ENCODE measurements at regions not wholly inside any gene's neighbourhood (a gene's known extent, or its start where the extent isn't known, plus 50 kb on each side); places are given as distances from the start of the nearest gene placed in this dataset.
"Not testable (repeated sequence)": the region's sequence is repeated elsewhere in the genome, so short reads cannot be mapped to it uniquely, and the experiment has no call there.

GRCh38 chr2:167843217-167843616 is 404.2 kb downstream of the STK39 start:
- DNase-seq: no peak

DNA sequence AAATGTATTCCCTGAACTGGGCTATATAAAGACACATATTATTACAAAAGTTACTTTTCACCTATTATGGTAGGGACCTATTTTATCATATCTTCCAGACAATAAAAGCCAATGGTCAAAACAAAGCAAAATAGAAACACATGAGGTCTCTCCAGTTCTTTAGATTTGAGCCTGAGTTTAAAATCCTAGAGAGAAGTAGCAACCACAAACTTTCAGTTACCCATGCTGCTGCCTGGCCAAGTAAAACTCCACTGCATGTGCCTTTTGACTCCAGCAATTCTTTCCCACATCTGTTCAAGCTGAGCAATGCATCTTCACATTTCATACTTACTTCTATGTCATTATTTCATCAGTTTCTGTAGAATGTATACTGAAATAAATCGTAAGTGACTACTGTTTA is 405.3 kb downstream of the STK39 start:
- DNase-seq: no peak

DNA sequence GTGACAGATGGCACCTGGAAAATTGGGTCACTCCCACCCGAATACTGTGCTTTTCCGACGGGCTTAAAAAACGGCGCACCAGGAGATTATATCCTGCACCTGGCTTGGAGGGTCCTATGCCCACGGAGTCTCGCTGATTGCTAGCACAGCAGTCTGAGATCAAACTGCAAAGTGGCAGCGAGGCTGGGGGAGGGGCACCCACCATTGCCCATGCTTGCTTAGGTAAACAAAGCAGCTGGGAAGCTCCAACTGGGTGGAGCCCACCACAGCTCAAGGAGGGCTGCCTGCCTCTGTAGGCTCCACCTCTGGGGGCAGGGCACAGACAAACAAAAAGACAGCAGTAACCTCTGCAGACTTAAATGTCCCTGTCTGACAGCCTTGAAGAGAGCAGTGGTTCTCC is 412.1 kb downstream of the STK39 start:
- DNase-seq: not testable (repeated sequence)

GRCh38 chr2:167834707-167835106 is 412.7 kb downstream of the STK39 start:
- no peak for DNase-seq

DNA sequence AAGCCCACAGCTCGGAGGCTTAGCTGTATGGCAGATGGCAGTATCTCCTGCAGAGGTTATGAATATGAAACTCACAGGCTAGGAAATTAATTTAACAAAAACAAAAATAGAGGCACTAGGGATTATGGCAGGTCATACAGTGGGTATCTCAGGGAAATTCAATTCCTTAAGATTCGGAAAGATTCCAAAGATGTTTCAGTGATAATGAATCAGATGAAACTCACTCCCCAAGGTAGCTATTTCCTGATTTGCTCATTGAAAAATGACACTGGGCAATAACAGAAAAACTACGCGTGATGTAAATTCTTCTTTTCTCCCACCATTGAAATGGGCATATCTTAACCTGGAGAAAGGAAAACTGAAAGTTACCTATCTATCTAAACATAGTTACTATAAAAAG is 414.1 kb downstream of the STK39 start:
- DNase-seq: no peak

- DNase-seq: no peak
Measured at GRCh38 chr2:167832868-167833287, 414.5 kb downstream of the STK39 start.

- DNase-seq: no peak
Measured at GRCh38 chr2:167827352-167828097, 419.9 kb downstream of the STK39 start.

DNA sequence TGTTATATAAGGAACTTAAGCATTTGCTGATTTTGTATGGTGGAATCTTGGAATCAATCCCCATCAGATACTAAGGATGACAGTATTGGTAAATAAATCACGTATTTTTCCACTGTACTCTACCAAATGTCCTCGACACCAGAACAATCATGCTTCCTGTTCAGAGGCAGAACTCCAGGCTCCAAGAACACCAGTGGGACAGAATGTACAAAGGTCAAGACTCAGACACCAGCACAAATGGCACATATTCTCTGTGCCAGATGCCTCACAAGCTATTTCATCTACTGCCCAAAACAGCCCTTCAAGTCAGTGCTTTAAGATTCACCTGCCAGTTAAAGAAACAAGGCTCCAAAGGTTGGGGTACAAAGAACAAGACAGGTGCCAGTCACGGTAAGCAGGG is 420.5 kb downstream of the STK39 start:
- no peak for DNase-seq

DNA sequence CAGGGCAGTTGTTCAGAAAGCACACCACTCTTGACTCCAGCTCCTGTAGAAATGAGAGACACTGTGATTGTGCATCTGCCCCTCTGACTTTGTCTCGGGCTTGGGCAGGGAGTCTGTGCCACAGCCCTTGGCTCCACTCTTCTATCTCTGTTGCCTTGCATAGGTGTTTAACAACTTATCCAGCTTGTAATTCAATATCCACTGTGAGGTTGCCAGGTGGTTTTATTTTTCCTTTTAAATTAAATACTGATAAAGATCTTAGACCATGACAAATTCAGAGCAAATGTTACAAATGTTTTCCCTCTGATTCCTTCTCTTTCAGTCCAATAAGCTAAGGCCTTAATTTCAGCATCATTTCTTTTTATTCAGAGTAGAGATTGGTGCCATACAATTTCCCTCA is 421.7 kb downstream of the STK39 start:
- no peak for DNase-seq

DNA sequence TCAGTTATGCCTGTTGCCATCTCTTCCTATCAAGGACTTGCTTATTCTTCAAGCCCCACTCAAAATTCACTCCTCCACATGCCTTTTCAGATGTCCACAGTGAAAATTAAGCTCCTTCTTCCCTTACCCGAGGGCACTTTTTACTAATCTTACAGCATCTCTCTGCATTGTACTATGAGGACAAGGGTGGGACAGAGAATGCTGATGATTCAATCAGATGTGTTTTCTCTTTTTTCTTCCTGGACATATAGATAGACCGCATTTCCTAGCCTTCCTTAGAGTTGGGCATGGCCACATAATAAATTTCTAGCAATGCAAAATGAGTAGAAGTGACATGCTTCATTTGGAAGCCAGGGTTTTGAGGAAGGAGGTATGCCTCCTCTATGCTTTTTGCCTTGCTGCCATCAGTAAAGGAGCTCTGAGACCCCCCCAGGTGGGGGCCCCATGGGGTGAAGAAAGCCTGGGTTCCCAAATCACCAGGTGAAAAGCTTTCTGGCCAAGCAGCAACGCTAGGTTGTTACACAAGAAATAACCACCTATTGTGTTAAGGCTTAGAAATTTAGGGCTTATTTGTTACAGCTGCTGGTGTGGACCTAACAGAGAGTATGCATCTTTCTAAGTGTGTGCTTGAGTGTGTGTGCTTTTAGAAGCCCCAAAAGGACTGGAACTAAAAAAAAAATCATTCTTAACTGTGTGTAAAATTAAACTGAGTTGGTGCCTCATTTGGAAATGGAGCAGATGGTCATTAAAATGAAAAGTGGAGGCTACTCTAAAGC is 424.5 kb downstream of the STK39 start:
- DNase-seq: no peak

- DNase-seq: no peak
Measured at GRCh38 chr2:167820488-167820887, 426.9 kb downstream of the STK39 start.

DNA sequence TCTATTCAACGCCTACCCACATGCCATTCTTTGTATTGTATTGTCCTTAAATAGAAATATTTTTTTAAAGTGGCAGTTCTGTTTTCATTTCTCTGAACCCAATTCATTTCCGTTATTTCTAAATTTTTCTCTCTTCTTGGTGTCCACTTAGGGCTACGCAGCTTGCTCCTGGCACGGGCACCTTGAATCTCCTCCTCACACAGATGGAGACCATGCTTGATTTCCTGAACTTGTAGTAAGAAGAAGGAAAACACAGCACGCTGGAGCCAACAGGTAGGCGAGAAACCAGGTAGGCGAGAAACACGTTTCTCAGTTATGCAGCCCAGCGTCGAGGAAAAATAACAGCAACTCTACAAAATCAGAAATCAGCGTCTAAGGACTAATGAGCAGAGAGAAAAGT is 428.9 kb downstream of the STK39 start:
- no peak for DNase-seq

DNA sequence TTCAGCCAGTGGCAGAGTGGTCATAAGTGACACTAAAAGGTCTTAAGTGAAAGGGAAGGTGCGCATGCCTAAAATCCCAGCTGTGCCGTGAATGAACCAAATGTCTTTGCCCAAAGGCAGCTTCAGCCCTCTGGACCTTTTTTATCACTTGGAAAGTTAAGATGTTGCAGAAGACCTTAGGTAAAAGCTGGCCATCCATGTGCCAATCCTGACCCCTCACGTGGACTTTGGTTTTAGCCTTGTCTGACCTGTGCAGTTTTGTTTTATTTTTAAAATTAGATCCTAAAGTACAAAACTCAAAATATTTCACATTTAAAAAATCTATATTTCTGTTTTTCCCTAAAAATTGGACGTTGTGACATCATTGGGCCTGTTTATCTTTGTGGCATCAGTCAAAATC is 429.5 kb downstream of the STK39 start:
- no peak for DNase-seq

- DNase-seq: no peak
Measured at GRCh38 chr2:167817422-167817821, 430.0 kb downstream of the STK39 start.

DNA sequence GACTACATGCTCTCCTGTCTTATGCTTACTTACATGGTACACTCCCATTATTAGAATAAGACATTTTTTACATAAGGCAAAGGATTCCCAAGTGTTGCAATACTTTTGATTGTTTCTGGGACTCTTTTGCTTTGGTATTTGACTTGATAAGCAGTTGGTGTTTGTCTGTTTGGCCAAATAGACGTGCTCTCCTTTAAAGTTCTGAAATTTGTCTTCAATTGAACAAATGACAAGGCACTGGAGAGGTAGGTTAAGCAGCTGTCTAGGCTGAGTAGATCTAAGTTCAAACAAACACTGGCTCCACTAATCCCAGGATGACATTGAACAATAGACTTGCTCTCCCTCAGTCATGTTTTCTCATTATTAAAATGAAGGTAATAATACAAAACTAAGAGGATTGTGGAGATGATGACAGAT is 430.5 kb downstream of the STK39 start:
- no peak for DNase-seq

- DNase-seq: no peak
Measured at GRCh38 chr2:167814881-167815718, 432.3 kb downstream of the STK39 start.

GRCh38 chr2:167814482-167814880 is 432.9 kb downstream of the STK39 start:
- not testable (repeated sequence) for DNase-seq

GRCh38 chr2:167809799-167810198 is 437.6 kb downstream of the STK39 start:
- not testable (repeated sequence) for DNase-seq

GRCh38 chr2:167803449-167803988 is 443.9 kb downstream of the STK39 start:
- no peak for DNase-seq

GRCh38 chr2:167794554-167795255 is 452.7 kb downstream of the STK39 start:
- DNase-seq: no peak

- no peak for DNase-seq
Measured at GRCh38 chr2:167793725-167794124, 453.7 kb downstream of the STK39 start.

DNA sequence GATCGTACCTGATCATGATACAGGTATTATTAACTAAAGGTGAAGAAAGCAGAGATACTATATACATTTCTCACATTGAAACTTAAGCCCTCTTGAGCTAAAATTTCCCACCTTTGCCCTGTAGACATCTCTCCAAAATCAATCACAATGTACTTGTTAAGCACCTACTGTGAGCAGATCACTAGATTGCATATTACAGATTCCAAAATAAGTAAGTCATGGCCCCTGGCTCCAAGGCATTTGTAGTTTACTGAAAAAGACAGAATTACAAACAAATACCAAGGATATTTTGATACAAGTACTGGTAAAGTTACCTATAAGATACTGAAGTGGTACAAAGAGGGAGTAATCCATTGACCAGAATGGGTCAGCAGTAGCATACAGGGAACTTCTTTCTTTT is 455.3 kb downstream of the STK39 start:
- no peak for DNase-seq

All from hematopoietic multipotent progenitor cell treated with erythropoietin and hydrocortisone succinate and interleukin-3 and kit ligand, for 4 days (in vitro differentiated cells).